SK-N-SH (cell line): ENCODE measurements at regions not wholly inside any gene's neighbourhood (a gene's known extent, or its start where the extent isn't known, plus 50 kb on each side); places are given as distances from the start of the nearest gene placed in this dataset.

Source experiments
- EP300 ChIP-seq, 2 experiments: IDR thresholded peaks; 2 replicates each; pipeline versions ENCODE4 v1.4.0 to v1.6.1; 2012; ENCODE audit warnings: borderline replicate concordance in 1 of 2, low read depth in 1 of 2, low read length in 1 of 2
- EZH2phosphoT487 ChIP-seq: fragments of 200-600 bp; sonication (generic); IDR thresholded peaks from 2 replicates; pipeline ENCODE4 v1.6.1; 2017; ENCODE audit warnings: low read depth, mixed run types, mild to moderate bottlenecking, antibody characterized with exemption, moderate library complexity, borderline replicate concordance
- JUND ChIP-seq: IDR thresholded peaks from 2 replicates; pipeline ENCODE4 v1.4.0; 2012
- TEAD4 ChIP-seq: IDR thresholded peaks from 2 replicates; pipeline ENCODE4 v1.4.0; 2012; ENCODE audit warnings: mild to moderate bottlenecking, borderline replicate concordance; ENCODE audit not compliant: insufficient read depth
- TF ChIP-seq, protein P1 (sequence below): fragments of 200-600 bp; sonication (generic); IDR thresholded peaks from 2 replicates; pipeline ENCODE4 v1.6.1; 2017; ENCODE audit warnings: antibody characterized with exemption, mild to moderate bottlenecking, moderate library complexity

DNA sequence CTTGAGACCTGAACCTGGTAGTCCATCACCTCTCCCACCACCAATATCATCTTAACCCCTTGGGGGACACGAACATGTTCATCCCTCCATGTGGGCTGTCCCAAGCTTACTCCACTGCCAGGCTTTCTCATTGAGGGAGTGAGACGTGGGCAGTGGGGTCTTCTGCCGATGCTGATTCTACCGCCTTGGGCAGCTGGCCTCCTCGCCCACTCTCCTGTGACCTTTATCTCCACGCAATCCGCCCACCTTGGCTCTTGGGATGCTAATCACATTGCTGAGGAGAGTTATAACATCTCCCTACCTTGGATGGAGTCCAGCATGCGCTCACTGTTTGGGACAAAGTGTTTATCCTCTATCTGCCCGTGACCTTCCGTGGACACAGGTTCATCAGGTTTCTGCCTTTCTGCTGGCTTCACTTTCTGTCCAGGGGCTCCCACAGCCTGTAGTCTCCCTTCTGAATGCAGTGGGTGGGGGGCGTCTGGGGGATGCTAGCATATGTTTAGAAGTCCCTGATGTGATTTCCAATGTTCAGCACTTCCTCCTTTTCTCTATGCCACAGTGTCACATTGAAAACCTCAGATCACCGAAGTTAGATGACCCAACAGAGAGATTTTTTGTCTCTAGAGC is 53.2 kb upstream of the ESRRB start:
- TF ChIP-seq, protein P1, sequence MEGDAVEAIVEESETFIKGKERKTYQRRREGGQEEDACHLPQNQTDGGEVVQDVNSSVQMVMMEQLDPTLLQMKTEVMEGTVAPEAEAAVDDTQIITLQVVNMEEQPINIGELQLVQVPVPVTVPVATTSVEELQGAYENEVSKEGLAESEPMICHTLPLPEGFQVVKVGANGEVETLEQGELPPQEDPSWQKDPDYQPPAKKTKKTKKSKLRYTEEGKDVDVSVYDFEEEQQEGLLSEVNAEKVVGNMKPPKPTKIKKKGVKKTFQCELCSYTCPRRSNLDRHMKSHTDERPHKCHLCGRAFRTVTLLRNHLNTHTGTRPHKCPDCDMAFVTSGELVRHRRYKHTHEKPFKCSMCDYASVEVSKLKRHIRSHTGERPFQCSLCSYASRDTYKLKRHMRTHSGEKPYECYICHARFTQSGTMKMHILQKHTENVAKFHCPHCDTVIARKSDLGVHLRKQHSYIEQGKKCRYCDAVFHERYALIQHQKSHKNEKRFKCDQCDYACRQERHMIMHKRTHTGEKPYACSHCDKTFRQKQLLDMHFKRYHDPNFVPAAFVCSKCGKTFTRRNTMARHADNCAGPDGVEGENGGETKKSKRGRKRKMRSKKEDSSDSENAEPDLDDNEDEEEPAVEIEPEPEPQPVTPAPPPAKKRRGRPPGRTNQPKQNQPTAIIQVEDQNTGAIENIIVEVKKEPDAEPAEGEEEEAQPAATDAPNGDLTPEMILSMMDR, result no peak
- TF ChIP-seq JUND (no peak), EP300 (IDR thresholded peaks at IDR 0.05; ENCODE audit: borderline replicate concordance in 1 of 2, low read depth in 1 of 2, low read length in 1 of 2) (no peak), TEAD4 (no peak), EZH2phosphoT487 (no peak)
